PC-3 (cell line): ENCODE measurements at regions not wholly inside any gene's neighbourhood (a gene's known extent, or its start where the extent isn't known, plus 50 kb on each side); places are given as distances from the start of the nearest gene placed in this dataset.

ENCODE experiments used
- CTCF ChIP-seq: fragments of 300-600 bp; sonication (generic); conservative IDR thresholded peaks from 2 replicates; pipeline ENCODE4 v1.5.1; 2017; ENCODE audit warnings: antibody characterized with exemption, low read depth, mild to moderate bottlenecking, low read length
- EZH2 ChIP-seq: fragments of 300-600 bp; sonication (generic); IDR thresholded peaks from one replicate; pipeline ENCODE4 v1.6.1; 2017; ENCODE audit warnings: antibody characterized with exemption, mild to moderate bottlenecking, low read length; ENCODE audit not compliant: unreplicated experiment

- TF ChIP-seq EZH2 (no peak), CTCF (no peak)
These were observed 1008.8 kb downstream of the ADGRL3 start for GRCh38 chr4:62208921-62209320.
